Right cardiac atrium (tissue), 5 donors: ENCODE measurements at regions not wholly inside any gene's neighbourhood (a gene's known extent, or its start where the extent isn't known, plus 50 kb on each side); places are given as distances from the start of the nearest gene placed in this dataset.

Experiments used
- ATAC-seq, 2 donors: fragments of 200-7000 bp; cut with Tn5 transposase; one replicate each; pipeline versions ENCODE4 v1.8.0 to v1.9.1; 2020; ENCODE audit warnings: moderate library complexity in 2 of 2, mild to moderate bottlenecking in 1 of 2
- DNase-seq, 3 donors: peaks; one replicate each; pipeline ENCODE4 v3.0.0-alpha.2; 2020
- H3K27ac ChIP-seq: one replicate; pipeline ENCODE4 v1.5.1; 2013; ENCODE audit warnings: mild to moderate bottlenecking, low read length, control low read depth, moderate library complexity
- H3K27me3 ChIP-seq: one replicate; pipeline ENCODE4 v1.6.1; 2013; ENCODE audit not compliant: control insufficient read depth, insufficient read depth
- H3K4me1 ChIP-seq: one replicate; pipeline ENCODE4 v1.6.1; 2013; ENCODE audit warnings: low read length; ENCODE audit not compliant: control insufficient read depth, insufficient read depth
- H3K4me3 ChIP-seq: one replicate; pipeline ENCODE4 v1.5.1; 2013; ENCODE audit warnings: low read length, control low read depth
- H3K9me3 ChIP-seq: one replicate; pipeline ENCODE4 v1.6.1; 2013; ENCODE audit warnings: low read length; ENCODE audit not compliant: control insufficient read depth
- WGBS: extraction: QIAGEN DNeasy Blood & Tissue Kit; methylation state at CpG from one replicate; pipeline ENCODE4 v1.1.7; 2013; 5-methylcytosine and 5-hydroxymethylcytosine counted together
- intact Hi-C, 4 donors: fragments of 100-400 bp; cut with DNase I; formaldehyde crosslinking; loops; one replicate each; pipeline versions ENCODE4 v1.11.0 to v1.14.0; 2022 to 2023
- donor health status: healthy with polysubstance abuse.
- donor health status: DM: no; HTN: yes; CAD: no.
- donor health status: DM: no; HTN: no; CAD: no.
- donor health status: DM: no; HTN: yes; CAD: no; lungs with severe emphysema.
- donor health status: DM: yes; HTN: yes; CAD: no.

DNA sequence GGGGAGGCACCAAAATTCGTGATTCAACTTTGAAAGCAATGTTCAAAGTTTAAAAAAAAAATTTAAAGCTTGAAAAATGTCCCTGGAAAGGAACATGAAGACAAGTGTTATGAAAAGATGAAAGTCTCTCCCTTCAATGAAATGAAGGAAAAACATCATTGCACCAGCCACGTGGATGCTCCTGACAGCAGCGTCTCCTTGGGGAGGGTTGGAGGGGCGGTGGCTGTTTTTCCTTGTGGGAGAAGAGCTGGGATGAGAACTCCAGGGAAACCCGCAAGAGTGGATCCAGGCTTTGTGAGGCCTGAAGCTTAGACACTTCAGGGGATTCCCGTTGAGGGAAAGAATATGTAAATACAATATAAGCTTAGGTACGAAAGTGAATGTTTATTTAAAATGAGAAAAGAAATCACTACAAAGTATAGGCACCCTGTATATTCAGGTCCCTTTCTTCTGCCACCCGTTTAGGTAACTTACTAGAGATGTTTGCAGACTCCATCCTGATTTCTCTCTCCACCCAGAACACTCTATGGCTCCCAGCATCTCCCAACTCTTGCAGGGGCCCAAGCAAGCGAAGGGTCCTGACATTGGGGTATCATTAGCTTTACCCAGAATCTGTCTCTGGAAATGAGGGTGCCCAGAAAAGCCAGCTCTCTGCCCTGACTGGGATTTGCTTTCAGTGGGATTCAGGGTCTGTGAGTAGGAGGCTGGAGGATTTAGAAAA is 63.1 kb upstream of the BAIAP2L1 start:
- no peak for DNase-seq
- no peak for ATAC-seq
- Histone ChIP-seq H3K27ac (no peak overlapping the region), H3K4me3 (no peak overlapping the region), H3K4me1 (no peaks in the 10 kb centered on the region), H3K27me3 (no peaks in the 10 kb centered on the region), H3K9me3 (no peaks in the 10 kb centered on the region)
- intact Hi-C loops = no loop called here
- 64% methylated on average over 9 of the region's 9 CpGs for WGBS

DNA sequence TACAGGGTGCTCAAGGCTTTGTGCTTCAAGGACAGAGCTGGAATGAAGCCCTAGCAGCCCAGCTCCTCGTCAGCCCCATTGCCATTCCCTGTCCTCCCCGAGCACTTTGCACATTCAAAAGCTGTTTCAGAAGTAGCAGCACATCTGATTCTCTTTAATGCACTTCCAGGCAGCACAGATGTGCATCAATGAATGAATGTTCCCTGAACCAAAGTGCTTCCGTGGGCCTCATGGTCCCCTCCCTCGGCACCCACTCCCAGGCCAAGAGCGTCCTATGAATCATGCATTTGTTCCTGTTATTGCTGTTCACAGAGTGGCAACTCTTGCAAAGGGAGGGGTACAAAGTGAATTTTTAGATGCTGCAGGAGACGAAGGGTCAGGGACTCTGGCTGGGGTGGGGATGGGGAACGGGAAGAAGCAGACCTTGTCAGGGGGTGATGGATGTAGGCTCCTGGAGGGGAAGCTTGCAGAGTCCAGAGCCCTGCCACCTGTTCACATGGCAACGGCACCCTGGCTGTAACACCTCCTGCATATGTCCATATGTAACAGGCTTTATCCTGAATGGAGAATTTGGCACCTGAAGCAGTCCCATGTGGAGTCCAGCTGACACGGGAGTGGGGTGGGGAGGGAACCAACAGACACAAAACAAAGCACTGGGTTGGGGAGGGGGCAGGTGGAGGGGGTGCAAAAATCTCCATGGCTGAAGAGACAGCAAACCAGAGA is 62.2 kb upstream of the BAIAP2L1 start:
- Histone ChIP-seq H3K4me3 (no peak overlapping the region), H3K27ac (no peak overlapping the region), H3K27me3 (no peaks in the 10 kb centered on the region), H3K9me3 (no peaks in the 10 kb centered on the region), H3K4me1 (no peaks in the 10 kb centered on the region)
- intact Hi-C loops = no loop called here
- DNase-seq = no peak
- ATAC-seq = no peak
- WGBS = 60% methylated on average over 9 of the region's 9 CpGs

DNA sequence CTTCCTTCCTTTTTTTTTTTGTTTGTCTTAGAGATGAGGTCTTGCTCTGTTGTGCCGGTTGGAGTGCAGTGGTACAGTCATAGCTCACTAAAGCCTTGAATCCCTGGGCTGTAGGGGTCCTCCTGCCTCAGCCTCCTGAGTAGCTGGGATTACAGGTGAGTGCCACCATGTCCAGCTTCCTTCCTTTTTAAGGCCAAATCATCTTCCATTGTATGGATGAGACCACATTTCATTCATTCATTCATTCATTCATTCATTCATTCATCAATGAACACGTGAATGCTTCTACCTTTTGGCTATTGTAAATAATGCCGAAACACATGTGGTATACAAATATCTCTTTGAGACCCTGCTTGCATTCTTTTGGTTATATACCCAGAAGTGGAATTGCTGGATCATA is 60.0 kb upstream of the BAIAP2L1 start:
- intact Hi-C loops = no loop called here
- Histone ChIP-seq H3K4me3 (no peak overlapping the region), H3K9me3 (no peaks in the 10 kb centered on the region), H3K27me3 (no peaks in the 10 kb centered on the region), H3K4me1 (no peaks in the 10 kb centered on the region), H3K27ac (no peak overlapping the region)
- WGBS = 79% methylated on average over 3 of the region's 3 CpGs
- no peak for ATAC-seq
- DNase-seq = no peak

DNA sequence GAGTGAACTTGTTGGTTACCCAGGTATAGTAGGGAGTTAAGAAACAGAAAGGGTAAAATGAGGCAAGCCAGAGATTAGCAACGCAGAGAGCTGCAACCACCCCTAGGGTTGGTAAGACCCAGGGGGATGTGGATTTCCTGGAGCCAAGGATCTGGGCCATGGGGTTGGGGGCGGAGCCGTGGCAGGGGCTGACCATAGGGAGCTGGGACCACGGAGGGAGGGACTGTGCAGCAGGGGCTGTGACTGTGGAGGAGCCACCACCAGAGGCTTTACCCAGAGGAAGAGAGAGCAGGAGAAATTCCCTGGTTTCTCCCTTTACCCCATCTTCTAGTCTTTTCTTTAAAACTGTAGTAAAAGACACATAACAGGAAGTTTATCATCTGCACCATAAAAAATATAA is 58.6 kb upstream of the BAIAP2L1 start:
- Histone ChIP-seq H3K27ac (no peak overlapping the region), H3K4me3 (no peak overlapping the region), H3K9me3 (no peaks in the 10 kb centered on the region), H3K4me1 (no peaks in the 10 kb centered on the region), H3K27me3 (no peaks in the 10 kb centered on the region)
- ATAC-seq = no peak
- intact Hi-C loops = no loop called here
- no peak for DNase-seq
- 52% methylated on average over 4 of the region's 4 CpGs for WGBS

DNA sequence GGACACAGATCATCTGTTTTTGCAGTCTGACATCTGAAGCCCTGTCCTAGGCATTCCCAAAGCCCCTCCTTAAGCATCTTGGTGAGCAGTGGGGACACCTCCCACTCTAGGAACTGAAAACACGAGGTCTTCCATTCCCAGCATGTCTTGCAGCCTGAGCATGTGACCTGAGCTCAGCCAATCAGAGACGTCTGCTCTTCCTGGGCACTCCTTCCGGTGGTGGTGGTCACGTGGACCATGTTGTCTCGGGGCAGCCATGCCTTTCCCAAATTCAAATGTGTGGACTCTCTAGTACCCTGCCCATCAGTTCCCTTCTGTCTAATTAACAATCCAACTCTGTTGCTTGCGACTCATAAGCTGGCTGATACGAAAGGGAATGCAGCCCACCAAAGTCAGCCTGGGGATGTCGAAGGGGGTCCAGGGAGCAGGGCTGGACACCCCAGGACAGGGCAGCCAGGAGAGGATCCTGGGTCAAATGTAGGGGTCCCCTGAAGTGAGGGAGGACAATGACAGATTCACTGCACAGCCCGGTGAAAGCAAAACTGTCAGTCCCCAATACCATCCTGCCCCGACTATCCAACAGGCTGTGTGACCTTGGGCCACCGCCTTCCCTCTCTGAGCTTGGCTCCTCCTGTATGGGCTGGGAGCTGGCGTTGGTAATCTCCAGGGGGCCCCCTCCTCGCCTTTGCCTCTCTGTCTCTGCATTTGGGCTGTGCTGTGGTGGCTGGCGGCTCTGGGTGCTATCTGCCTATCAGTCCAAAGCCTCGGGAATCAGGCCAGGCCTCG is 57.4 kb upstream of the BAIAP2L1 start:
- WGBS = 77% methylated on average over 16 of the region's 16 CpGs
- no peak overlapping the region for H3K4me3 ChIP-seq
- no peaks in the 10 kb centered on the region for H3K9me3 ChIP-seq
- no peaks in the 10 kb centered on the region for H3K4me1 ChIP-seq
- no peaks in the 10 kb centered on the region for H3K27me3 ChIP-seq
- H3K27ac ChIP-seq = no peak overlapping the region
- DNase-seq (no peak), ATAC-seq (no peak)
- intact Hi-C loops = no loop called here

DNA sequence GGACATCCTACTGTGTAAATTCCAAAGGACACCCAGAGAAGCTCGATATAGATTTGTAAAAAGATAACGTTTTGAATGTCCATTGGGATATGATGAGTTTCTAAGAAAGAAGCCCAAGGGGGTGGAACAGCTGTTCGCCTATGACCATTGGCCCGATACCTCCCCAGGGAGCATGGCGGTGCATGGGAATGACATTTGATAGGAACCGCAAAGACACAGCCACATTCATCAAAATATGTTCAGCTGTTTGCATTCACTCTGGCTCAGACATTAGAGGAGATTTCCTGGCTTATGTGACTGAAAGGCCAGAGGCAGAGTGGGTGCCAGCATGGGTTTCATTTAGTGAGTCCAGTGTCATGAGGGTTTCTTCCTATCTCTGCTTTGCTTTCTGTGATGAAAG is 56.0 kb upstream of the BAIAP2L1 start:
- Histone ChIP-seq H3K4me1 (no peaks in the 10 kb centered on the region), H3K27ac (no peak overlapping the region), H3K9me3 (no peaks in the 10 kb centered on the region), H3K4me3 (no peak overlapping the region), H3K27me3 (no peaks in the 10 kb centered on the region)
- intact Hi-C loops = no loop called here
- DNase-seq (no peak), ATAC-seq (no peak)
- 79% methylated on average over 6 of the region's 6 CpGs for WGBS

DNA sequence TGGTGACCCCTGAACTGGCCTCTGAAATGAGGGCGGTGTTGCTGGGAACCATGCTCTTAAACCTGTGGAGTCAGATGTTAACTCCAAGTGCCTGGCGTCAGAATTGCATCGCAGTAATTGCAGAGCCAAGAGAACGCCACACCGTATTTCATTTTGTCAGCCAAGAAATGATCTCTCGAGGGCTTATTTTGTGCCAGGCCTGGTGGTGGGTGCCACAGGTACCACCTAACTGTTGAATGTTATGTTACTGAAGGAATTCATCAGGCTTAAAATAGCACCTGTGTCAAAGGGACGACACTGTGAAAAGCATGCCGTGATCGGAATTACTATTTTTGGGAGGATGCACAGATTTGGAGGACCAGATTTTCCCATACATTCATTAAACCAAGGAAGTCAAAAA is 51.9 kb upstream of the BAIAP2L1 start:
- H3K4me3 ChIP-seq = no peak overlapping the region
- DNase-seq (no peak), ATAC-seq (no peak)
- no peaks in the 10 kb centered on the region for H3K27me3 ChIP-seq
- no peaks in the 10 kb centered on the region for H3K9me3 ChIP-seq
- no peaks in the 10 kb centered on the region for H3K4me1 ChIP-seq
- no peak overlapping the region for H3K27ac ChIP-seq
- intact Hi-C loops = no loop called here
- WGBS = 91% methylated on average over 9 of the region's 9 CpGs
